Heart left ventricle (tissue), 13 donors: ENCODE measurements at regions not wholly inside any gene's neighbourhood (a gene's known extent, or its start where the extent isn't known, plus 50 kb on each side); places are given as distances from the start of the nearest gene placed in this dataset.

Experiments used
- CTCF ChIP-seq, 12 donors: fragments of 200-600 bp; sonication (generic) in 4 of 12; IDR thresholded peaks; one replicate each; pipeline versions ENCODE4 v1.5.0 to v1.8.0; 2018 to 2022; ENCODE audit warnings: antibody characterized with exemption in 12 of 12, mild to moderate bottlenecking in 5 of 12
- POLR2A ChIP-seq, 2 donors: fragments of 450-650 bp; IDR thresholded peaks; one replicate each; pipeline ENCODE4 v1.6.1; 2017; ENCODE audit warnings: antibody characterized with exemption in 2 of 2, mild to moderate bottlenecking in 2 of 2, moderate library complexity in 2 of 2
- donor health status: ischemic (EF 13 %, LVEDD 7.1; RV severe dilation, severe dysfunction).
- donor health status: DM: no; HTN: yes; CAD: no.
- donor health status: DM: no; HTN: no; CAD: no.
- donor health status: ischemic (EF 25% LVEDD 6.9; RV normal size, moderate dysfunction).
- donor health status: ischemic (EF 25% LVEDD 5.7; RV mildly dilated, moderate dysfunction).
- donor health status: ischemic (EF 35%, LVEDD 5.7; RV mildly dilated, moderate dysfunction).
- donor health status: nonischemic (EF 11% LVEDD 7.7; RV severe dilation, severe dysfunction).
- donor health status: DM: yes; HTN: yes; CAD: no.
- donor health status: PGD.
- donor health status: ischemic (EF 29% LVEDD 5.4; RV normal size, mild dysfunction).
- donor health status: nonischemic (EF 23%, LVEDD 6.1; RV moderate dilation, normal function).

- TF ChIP-seq CTCF (IDR thresholded peaks at IDR 0.05) (no peak), POLR2A (IDR thresholded peaks at IDR 0.05) (no peak)
These were observed 194.9 kb downstream of the LRATD1 start for GRCh38 chr2:14827226-14828023.
